ENCODE measurements at regions not wholly inside any gene's neighbourhood (a gene's known extent, or its start where the extent isn't known, plus 50 kb on each side); places are given as distances from the start of the nearest gene placed in this dataset.

- TF ChIP-seq CTCF (IDR thresholded peaks at IDR 0.05; ENCODE audit: insufficient read depth, low read length, poor library complexity, severe bottlenecking) (no peak), EZH2phosphoT487 (conservative IDR thresholded peaks at IDR 0.05; ENCODE audit: low read length) (no peak)
Observed at GRCh38 chr11:104570078-104570701, 328.1 kb downstream of the CASP12 start.

Data from SU-DHL-6 (cell line).